WTC11 (cell line): ENCODE measurements at regions not wholly inside any gene's neighbourhood (a gene's known extent, or its start where the extent isn't known, plus 50 kb on each side); places are given as distances from the start of the nearest gene placed in this dataset.

Experiments used
- ELF4 ChIP-seq: sonication (generic); formaldehyde crosslinking; IDR thresholded peaks from 2 replicates; pipeline ENCODE4 v1.8.1; 2022; ENCODE audit warnings: low read depth, mild to moderate bottlenecking, moderate library complexity, missing genetic modification reagents
- FOXP1 ChIP-seq: sonication (generic); formaldehyde crosslinking; IDR thresholded peaks from 2 replicates; pipeline ENCODE4 v1.8.0; 2022; ENCODE audit warnings: missing genetic modification reagents, mild to moderate bottlenecking, moderate library complexity, borderline replicate concordance
- GABPB1 ChIP-seq: sonication (generic); formaldehyde crosslinking; IDR thresholded peaks from 2 replicates; pipeline ENCODE4 v1.8.1; 2023; ENCODE audit warnings: mild to moderate bottlenecking, missing genetic modification reagents
- NR2C2 ChIP-seq: sonication (generic); formaldehyde crosslinking; IDR thresholded peaks from 2 replicates; pipeline ENCODE4 v1.8.0; 2022; ENCODE audit warnings: mild to moderate bottlenecking, missing genetic modification reagents
- SP1 ChIP-seq: sonication (generic); formaldehyde crosslinking; conservative IDR thresholded peaks from 2 replicates; pipeline ENCODE4 v1.8.1; 2022; ENCODE audit warnings: missing genetic modification reagents
- TF ChIP-seq, protein P1 (sequence below): fragments of 200-600 bp; IDR thresholded peaks from 2 replicates; pipeline ENCODE4 v1.8.0; 2022; ENCODE audit warnings: antibody characterized with exemption
- TF ChIP-seq, protein P2 (sequence below): fragments of 250-450 bp; sonication (Bioruptor Pico); IDR thresholded peaks from 2 replicates; pipeline ENCODE4 v2.1.2; 2022; ENCODE audit warnings: mild to moderate bottlenecking, moderate library complexity
- TF ChIP-seq, protein P3 (sequence below): sonication (generic); formaldehyde crosslinking; IDR thresholded peaks from 2 replicates; pipeline ENCODE4 v1.8.1; 2022; ENCODE audit warnings: mild to moderate bottlenecking, missing genetic modification reagents, moderate library complexity, borderline replicate concordance
- TF ChIP-seq, protein P4 (sequence below): fragments of 250-450 bp; sonication (Bioruptor Pico); IDR thresholded peaks from 2 replicates; pipeline ENCODE4 v1.8.0; 2021; ENCODE audit warnings: mild to moderate bottlenecking
- TF ChIP-seq, protein P5 (sequence below): sonication (generic); formaldehyde crosslinking; IDR thresholded peaks from 2 replicates; pipeline ENCODE4 v1.8.1; 2022; ENCODE audit warnings: mild to moderate bottlenecking, moderate library complexity, missing genetic modification reagents
- TF ChIP-seq, protein P6 (sequence below): sonication (generic); formaldehyde crosslinking; IDR thresholded peaks from 2 replicates; pipeline ENCODE4 v1.8.0; 2023; ENCODE audit warnings: missing genetic modification reagents
- TF ChIP-seq, protein P7 (sequence below): sonication (generic); formaldehyde crosslinking; conservative IDR thresholded peaks from 2 replicates; pipeline ENCODE4 v1.8.1; 2022; ENCODE audit warnings: mild to moderate bottlenecking, missing genetic modification reagents
- TF ChIP-seq, protein P8 (sequence below): sonication (generic); formaldehyde crosslinking; IDR thresholded peaks from 2 replicates; pipeline ENCODE4 v1.8.0; 2022; ENCODE audit warnings: mild to moderate bottlenecking, missing genetic modification reagents

DNA sequence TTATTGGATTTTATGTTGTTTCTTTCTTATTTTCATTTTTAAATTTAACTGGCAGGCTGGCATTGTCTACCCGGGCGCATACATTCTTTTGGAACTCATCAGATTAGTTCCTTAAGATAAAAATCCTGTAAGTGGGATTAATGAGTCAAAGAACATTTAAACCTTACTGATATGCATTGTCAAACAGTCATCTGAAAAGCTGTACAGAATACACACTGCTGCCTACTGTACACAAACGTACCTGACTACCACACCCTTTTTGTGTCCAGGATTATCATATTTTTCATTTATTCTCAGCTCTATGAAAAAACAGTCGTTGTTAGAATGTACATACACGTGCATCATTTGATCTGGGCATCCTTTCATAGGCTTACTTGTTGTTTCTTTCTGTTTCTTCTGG, 358.3 kb downstream of the EFNB2 start:
- TF ChIP-seq, protein P1, sequence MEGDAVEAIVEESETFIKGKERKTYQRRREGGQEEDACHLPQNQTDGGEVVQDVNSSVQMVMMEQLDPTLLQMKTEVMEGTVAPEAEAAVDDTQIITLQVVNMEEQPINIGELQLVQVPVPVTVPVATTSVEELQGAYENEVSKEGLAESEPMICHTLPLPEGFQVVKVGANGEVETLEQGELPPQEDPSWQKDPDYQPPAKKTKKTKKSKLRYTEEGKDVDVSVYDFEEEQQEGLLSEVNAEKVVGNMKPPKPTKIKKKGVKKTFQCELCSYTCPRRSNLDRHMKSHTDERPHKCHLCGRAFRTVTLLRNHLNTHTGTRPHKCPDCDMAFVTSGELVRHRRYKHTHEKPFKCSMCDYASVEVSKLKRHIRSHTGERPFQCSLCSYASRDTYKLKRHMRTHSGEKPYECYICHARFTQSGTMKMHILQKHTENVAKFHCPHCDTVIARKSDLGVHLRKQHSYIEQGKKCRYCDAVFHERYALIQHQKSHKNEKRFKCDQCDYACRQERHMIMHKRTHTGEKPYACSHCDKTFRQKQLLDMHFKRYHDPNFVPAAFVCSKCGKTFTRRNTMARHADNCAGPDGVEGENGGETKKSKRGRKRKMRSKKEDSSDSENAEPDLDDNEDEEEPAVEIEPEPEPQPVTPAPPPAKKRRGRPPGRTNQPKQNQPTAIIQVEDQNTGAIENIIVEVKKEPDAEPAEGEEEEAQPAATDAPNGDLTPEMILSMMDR = no peak
- TF ChIP-seq NR2C2 (CRISPR knock-in tag) (no peak), SP1 (no peak), GABPB1 (CRISPR knock-in tag) (no peak), FOXP1 (no peak), ELF4 (no peak)
- TF ChIP-seq, protein P2, sequence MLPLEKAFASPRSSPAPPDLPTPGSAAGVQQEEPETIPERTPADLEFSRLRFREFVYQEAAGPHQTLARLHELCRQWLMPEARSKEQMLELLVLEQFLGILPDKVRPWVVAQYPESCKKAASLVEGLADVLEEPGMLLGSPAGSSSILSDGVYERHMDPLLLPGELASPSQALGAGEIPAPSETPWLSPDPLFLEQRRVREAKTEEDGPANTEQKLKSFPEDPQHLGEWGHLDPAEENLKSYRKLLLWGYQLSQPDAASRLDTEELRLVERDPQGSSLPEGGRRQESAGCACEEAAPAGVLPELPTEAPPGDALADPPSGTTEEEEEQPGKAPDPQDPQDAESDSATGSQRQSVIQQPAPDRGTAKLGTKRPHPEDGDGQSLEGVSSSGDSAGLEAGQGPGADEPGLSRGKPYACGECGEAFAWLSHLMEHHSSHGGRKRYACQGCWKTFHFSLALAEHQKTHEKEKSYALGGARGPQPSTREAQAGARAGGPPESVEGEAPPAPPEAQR (CRISPR knock-in tag) = no peak
- TF ChIP-seq, protein P3, sequence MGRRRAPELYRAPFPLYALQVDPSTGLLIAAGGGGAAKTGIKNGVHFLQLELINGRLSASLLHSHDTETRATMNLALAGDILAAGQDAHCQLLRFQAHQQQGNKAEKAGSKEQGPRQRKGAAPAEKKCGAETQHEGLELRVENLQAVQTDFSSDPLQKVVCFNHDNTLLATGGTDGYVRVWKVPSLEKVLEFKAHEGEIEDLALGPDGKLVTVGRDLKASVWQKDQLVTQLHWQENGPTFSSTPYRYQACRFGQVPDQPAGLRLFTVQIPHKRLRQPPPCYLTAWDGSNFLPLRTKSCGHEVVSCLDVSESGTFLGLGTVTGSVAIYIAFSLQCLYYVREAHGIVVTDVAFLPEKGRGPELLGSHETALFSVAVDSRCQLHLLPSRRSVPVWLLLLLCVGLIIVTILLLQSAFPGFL (CRISPR knock-in tag) = no peak
- TF ChIP-seq, protein P4, sequence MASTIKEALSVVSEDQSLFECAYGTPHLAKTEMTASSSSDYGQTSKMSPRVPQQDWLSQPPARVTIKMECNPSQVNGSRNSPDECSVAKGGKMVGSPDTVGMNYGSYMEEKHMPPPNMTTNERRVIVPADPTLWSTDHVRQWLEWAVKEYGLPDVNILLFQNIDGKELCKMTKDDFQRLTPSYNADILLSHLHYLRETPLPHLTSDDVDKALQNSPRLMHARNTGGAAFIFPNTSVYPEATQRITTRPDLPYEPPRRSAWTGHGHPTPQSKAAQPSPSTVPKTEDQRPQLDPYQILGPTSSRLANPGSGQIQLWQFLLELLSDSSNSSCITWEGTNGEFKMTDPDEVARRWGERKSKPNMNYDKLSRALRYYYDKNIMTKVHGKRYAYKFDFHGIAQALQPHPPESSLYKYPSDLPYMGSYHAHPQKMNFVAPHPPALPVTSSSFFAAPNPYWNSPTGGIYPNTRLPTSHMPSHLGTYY (CRISPR knock-in tag) = no peak
- TF ChIP-seq, protein P5, sequence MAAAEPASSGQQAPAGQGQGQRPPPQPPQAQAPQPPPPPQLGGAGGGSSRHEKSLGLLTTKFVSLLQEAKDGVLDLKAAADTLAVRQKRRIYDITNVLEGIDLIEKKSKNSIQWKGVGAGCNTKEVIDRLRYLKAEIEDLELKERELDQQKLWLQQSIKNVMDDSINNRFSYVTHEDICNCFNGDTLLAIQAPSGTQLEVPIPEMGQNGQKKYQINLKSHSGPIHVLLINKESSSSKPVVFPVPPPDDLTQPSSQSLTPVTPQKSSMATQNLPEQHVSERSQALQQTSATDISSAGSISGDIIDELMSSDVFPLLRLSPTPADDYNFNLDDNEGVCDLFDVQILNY (CRISPR knock-in tag) = no peak
- TF ChIP-seq, protein P6, sequence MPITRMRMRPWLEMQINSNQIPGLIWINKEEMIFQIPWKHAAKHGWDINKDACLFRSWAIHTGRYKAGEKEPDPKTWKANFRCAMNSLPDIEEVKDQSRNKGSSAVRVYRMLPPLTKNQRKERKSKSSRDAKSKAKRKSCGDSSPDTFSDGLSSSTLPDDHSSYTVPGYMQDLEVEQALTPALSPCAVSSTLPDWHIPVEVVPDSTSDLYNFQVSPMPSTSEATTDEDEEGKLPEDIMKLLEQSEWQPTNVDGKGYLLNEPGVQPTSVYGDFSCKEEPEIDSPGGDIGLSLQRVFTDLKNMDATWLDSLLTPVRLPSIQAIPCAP = no peak
- TF ChIP-seq, protein P7, sequence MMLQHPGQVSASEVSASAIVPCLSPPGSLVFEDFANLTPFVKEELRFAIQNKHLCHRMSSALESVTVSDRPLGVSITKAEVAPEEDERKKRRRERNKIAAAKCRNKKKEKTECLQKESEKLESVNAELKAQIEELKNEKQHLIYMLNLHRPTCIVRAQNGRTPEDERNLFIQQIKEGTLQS (CRISPR knock-in tag) = no peak
- TF ChIP-seq, protein P8, sequence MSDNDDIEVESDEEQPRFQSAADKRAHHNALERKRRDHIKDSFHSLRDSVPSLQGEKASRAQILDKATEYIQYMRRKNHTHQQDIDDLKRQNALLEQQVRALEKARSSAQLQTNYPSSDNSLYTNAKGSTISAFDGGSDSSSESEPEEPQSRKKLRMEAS (CRISPR knock-in tag) = no peak
